ENCODE measurements at regions not wholly inside any gene's neighbourhood (a gene's known extent, or its start where the extent isn't known, plus 50 kb on each side); places are given as distances from the start of the nearest gene placed in this dataset.

DNA sequence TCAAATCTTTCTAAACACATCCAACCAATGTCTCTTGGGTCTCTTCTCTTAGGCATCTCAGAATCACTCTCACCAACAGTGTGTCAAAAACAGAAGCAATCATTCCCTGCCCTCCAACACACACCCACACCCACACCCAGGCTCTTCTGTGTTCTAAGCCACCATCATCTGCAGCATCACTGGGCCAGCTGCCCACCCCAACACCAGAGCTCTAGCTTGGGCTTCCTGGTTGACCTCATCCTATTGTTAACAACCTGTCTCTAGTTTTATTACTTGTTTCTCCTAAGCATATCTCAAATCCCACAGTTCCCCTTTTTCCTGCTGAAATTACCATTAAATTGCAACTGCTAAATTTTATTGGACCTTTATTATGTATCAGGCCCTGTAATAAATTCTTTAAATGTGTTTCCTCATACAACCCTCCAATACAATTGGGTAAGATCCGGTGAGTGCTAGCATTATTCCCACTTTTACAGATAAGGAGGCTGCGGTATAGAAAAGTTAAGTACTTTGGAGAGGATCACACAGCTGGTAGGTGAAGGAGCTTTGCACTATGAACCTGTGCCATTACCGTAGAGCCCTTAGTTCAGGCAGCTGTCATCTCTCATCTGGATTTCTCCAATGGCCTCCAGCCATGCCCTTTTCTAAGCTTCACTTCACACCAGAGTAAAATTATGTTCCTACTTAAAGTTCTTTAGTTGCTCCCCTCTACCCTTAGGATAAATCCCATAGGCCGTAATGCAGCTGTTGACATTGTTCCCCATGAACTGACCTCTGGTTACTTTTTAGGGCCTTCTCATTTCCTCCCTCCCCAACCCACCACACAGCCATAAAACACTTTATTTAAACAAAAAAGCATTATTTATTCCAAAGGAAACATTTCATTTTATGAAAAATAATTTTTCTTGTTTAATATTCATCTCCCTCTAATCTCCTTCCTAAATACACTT, 227.7 kb downstream of the B3GLCT start:
- CTCF ChIA-PET: interaction anchor here (1.0 to 10.3 kb wide), 7 partner anchors 111 to 482 kb away, joined by 3 to 244 read pairs (median 3); partner anchors contain the start of genes B3GLCT and RXFP2
- Histone ChIP-seq H4K20me1 (replicated peaks; ENCODE audit: control insufficient read depth, extremely low read depth, insufficient read depth, low read length) (no peaks in the 10 kb centered on the region), H3K27me3 (ENCODE audit: control insufficient read depth in 2 of 2, insufficient read depth in 2 of 2, low read length in 2 of 2) (peaks cover 0 to 3% of the 10 kb centered on the region in 2 experiments), H3K4me1 (ENCODE audit: control insufficient read depth, extremely low read depth, insufficient read depth, low read length) (peaks cover 7% of the 10 kb centered on the region), H3K9me1 (replicated peaks; ENCODE audit: control insufficient read depth, extremely low read depth, insufficient read depth, low read length) (no peaks in the 10 kb centered on the region), H3K4me3 (replicated peaks in 1 of 3; ENCODE audit: insufficient read depth in 1 of 3, low read depth in 1 of 3, low read length in 3 of 3) (no peak overlapping the region), H3K9me3 (replicated peaks; ENCODE audit: control insufficient read depth, insufficient read depth, low read length) (no peaks in the 10 kb centered on the region), H3K9ac (replicated peaks; ENCODE audit: extremely low read depth, insufficient read depth, low read length) (no peak overlapping the region), H2AFZ (ENCODE audit: low read depth, low read length) (no peak overlapping the region), H3K36me3 (ENCODE audit: control insufficient read depth in 2 of 2, extremely low read depth in 1 of 2, insufficient read depth in 2 of 2, low read length in 2 of 2) (no peaks in the 10 kb centered on the region), H3K79me2 (ENCODE audit: control insufficient read depth, insufficient read depth, low read length) (no peaks in the 10 kb centered on the region), H3K27ac (ENCODE audit: insufficient read depth, low read depth, low read length) (no peak overlapping the region), H3K4me2 (ENCODE audit: insufficient read depth, low read length) (no peak overlapping the region)
- intact Hi-C loops (cut with micrococcal nuclease) (no loop called here), dilution Hi-C loops (cut with MboI; ENCODE audit: extremely low pct_ligation_motif_present, low sequenced_read_pairs) (no loop called here)
- TF ChIP-seq, protein P1, sequence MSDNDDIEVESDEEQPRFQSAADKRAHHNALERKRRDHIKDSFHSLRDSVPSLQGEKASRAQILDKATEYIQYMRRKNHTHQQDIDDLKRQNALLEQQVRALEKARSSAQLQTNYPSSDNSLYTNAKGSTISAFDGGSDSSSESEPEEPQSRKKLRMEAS (IDR thresholded peaks at IDR 0.05; ENCODE audit: insufficient read depth, insufficient read length): no peak
- TF ChIP-seq JUN (IDR thresholded peaks at IDR 0.05; ENCODE audit: borderline replicate concordance, insufficient read depth, insufficient read length, low read depth): no peak
- TF ChIP-seq POLR2AphosphoS5 (IDR thresholded peaks at IDR 0.05; ENCODE audit: insufficient read depth, low read depth, low read length): no peak
- TF ChIP-seq POLR2A (IDR thresholded peaks at IDR 0.05; ENCODE audit: low read depth, low read length): no peak
- TF ChIP-seq EZH2 (IDR thresholded peaks at IDR 0.05; ENCODE audit: borderline replicate concordance, low read depth, low read length, severe bottlenecking): no peak
- TF ChIP-seq GATA2 (IDR thresholded peaks at IDR 0.05; ENCODE audit: insufficient read depth, insufficient read length, low read depth, low read length): no peak
- TF ChIP-seq, protein P2, sequence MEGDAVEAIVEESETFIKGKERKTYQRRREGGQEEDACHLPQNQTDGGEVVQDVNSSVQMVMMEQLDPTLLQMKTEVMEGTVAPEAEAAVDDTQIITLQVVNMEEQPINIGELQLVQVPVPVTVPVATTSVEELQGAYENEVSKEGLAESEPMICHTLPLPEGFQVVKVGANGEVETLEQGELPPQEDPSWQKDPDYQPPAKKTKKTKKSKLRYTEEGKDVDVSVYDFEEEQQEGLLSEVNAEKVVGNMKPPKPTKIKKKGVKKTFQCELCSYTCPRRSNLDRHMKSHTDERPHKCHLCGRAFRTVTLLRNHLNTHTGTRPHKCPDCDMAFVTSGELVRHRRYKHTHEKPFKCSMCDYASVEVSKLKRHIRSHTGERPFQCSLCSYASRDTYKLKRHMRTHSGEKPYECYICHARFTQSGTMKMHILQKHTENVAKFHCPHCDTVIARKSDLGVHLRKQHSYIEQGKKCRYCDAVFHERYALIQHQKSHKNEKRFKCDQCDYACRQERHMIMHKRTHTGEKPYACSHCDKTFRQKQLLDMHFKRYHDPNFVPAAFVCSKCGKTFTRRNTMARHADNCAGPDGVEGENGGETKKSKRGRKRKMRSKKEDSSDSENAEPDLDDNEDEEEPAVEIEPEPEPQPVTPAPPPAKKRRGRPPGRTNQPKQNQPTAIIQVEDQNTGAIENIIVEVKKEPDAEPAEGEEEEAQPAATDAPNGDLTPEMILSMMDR (IDR thresholded peaks at IDR 0.05; ENCODE audit: extremely low read depth in 1 of 2, insufficient read depth in 1 of 2, low read depth in 1 of 2, low read length in 2 of 2): no peak
- TF ChIP-seq FOS (IDR thresholded peaks at IDR 0.05; ENCODE audit: borderline replicate concordance, insufficient read depth, low read length): no peak
- no peak for TF ChIP-seq MYC (IDR thresholded peaks at IDR 0.05; ENCODE audit: low read depth, low read length)
- no TSS peak for BruUV-seq (replicated peaks)
- DNase-seq (ENCODE audit: low read depth, low spot score) (peak; percentile 80), FAIRE-seq (peak; percentile 12)
- POLR2A ChIA-PET: interaction anchor here (0.7 kb wide), 1 partner anchor 370 kb away, joined by 4 read pairs; no protein-coding TSS in a partner anchor

Data from endothelial cell of umbilical vein (primary cell).